Astrocyte of the spinal cord (primary cell): ENCODE measurements at regions not wholly inside any gene's neighbourhood (a gene's known extent, or its start where the extent isn't known, plus 50 kb on each side); places are given as distances from the start of the nearest gene placed in this dataset.

Source experiments
- DNase-seq: peaks from one replicate; pipeline ENCODE4 v3.0.0; 2011; ENCODE audit warnings: low read depth, low spot score
- H3K4me3 ChIP-seq: 2 replicates; pipeline ENCODE4 v1.5.1; 2011; ENCODE audit warnings: low read depth, mild to moderate bottlenecking, low read length, moderate library complexity
- CTCF ChIP-seq: IDR thresholded peaks from 2 replicates; pipeline ENCODE4 v1.5.1; 2012; ENCODE audit warnings: low read depth, mild to moderate bottlenecking, low read length, inconsistent platforms
- in situ Hi-C: cut with HindIII; loops from 2 replicates; pipeline ENCODE4 v1.10.0; 2017; ENCODE audit warnings: low sequenced_read_pairs

DNA sequence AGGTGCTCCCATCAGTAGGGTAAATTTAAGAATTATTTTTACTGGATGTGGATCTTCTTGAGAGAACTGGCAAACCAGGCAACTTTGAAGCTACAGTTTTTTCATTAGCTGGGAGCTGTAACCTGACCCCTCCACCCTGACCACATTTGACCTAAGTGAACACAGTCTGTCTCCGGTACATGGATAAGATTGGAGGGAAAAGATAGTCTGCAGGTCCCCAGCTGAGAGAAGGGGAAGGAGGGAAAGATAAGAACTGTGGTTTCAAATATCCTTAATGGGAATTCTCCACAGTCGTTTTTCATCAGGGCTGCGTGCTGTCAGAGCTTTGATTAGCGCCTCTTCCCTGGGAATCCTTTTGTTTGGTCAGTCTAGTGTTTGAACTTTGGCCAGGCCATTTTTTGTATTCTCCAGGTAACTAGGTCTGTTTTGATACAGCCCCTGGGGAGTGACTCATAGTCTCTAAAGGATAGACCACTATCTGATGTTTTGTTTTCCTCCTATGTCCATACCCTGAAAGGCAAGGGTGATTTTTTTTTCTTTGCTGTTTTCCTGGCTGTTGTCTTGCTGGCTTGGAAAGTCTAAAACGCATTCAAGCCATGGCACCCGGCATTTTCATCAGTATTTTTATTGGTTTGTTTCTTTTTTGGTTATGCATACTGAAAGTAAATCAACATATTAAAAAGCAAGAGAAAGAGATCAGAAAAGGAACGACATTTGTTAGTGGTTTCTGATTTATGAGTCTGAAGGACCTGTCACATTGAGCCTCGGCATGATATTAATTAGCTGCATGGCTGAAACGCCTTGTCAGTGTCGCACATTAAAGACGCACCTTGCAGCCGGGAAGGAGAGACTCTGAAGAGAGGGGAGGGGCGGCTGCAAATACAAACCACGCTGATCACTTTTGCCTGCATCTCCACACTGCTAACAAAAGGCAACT, 183.4 kb upstream of the FN1 start:
- no peak for TF ChIP-seq CTCF
- DNase-seq, result peak; percentile 85
- H3K4me3 ChIP-seq, result no peak overlapping the region
- in situ Hi-C loops, result no loop called here

- H3K4me3 ChIP-seq, result no peak overlapping the region
- DNase-seq, result no peak
- in situ Hi-C loops, result no loop called here
- no peak for TF ChIP-seq CTCF
Observed at GRCh38 chr2:215618145-215618544, 182.3 kb upstream of the FN1 start.

DNA sequence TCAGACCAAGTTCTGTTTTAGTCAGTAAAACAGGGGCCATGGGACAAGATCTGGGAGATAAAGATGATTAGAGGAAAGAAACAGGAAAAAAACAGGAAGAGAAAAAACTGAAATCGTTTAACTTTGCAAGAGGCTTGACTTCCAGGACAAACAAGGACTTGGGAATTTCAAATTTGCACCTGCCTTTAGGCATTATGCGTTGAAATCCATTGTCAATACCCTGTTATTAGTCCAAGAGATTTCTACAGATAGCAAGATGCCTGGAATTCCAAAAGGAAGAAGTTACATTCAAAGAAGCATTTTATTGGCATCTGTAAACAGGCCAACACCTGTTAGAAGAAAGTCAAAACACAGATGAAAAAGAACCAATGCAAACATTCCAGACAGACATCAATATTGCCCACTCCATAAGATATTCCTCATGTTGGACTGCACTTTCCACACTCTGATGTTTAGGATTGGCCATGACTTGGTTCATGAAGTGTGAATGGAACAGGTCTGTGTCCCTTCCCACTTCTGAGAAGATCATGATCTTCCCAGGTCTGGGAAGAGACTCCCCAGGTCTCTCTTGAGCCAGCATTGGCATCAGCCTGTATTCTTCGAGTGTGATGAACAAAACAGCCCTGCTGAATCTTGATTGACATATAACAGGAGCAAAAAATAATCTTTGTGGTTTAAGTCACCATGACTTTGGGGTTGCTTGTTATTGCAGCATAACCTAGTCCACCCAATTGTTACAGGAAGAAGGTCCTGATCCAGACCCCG, 181.4 kb upstream of the FN1 start:
- no peak for TF ChIP-seq CTCF
- in situ Hi-C loops, result no loop called here
- no peak overlapping the region for H3K4me3 ChIP-seq
- no peak for DNase-seq

- no peak for TF ChIP-seq CTCF
- H3K4me3 ChIP-seq, result no peak overlapping the region
- DNase-seq, result no peak
- in situ Hi-C loops, result no loop called here
Observed at GRCh38 chr2:215615803-215616174, 179.9 kb upstream of the FN1 start.

DNA sequence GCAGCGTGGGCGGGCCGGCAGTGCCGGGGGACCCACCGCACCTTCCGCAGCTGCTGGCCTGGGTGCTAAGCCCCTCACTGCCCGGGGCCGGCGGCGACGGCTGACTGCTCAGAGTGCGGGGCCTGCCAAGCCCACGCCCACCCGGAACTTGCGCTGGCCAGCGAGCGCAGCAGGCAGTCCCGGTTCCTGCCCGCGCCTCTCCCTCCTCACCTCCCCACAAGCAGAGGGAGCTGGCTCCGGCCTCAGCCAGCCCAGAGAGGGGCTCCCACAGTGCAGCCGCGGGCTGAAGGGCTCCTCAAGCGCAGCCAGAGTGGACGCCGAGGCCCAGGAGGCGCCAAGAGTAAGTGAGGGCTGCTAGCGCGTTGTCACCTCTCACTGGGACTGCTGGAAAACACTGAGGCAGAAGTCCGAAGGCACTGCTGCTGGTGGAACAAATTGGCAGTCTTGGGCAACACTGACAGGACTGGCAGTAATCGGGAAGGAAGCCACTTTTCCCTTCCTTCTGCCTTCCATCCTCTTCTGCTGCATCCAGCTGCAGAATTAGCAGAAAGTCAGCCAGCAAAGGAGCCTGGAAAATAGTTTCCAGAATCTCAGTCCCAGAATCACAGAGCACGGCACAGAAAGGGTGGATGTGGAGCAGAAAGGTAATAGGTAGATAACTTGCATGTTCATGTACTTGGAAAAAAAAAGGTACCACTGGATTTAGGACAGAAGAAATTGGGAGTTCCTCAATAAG, 179.4 kb upstream of the FN1 start:
- no peak for TF ChIP-seq CTCF
- in situ Hi-C loops, result no loop called here
- no peak for DNase-seq
- no peak overlapping the region for H3K4me3 ChIP-seq

- DNase-seq, result no peak
- no peak for TF ChIP-seq CTCF
- H3K4me3 ChIP-seq, result no peak overlapping the region
- in situ Hi-C loops, result no loop called here
Observed at GRCh38 chr2:215614296-215614695, 178.4 kb upstream of the FN1 start.
